ENCODE measurements at regions not wholly inside any gene's neighbourhood (a gene's known extent, or its start where the extent isn't known, plus 50 kb on each side); places are given as distances from the start of the nearest gene placed in this dataset.

DNA sequence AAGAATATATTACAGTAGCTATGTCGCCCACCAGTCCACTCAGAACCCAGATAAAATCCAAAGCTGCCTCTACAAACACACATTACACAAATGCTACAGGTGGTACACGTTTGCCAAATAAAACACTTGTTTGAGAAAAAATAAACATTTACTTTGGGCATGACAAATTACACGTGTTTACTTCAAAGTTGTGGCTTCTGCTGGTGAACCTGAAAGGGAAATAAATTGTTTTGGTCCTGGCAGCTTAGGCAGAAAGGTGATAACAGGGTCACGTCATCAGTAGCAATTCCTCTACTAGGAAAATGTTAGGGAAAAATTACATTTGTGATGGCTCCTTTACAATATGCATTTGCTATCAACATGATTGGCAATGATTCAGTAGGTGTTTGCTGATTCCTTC lies 497.3 kb upstream of the WWC1 start:
- no peak for DNase-seq
- no peak for ATAC-seq
- intact Hi-C loops (cut with DNase I): no loop called here

DNA sequence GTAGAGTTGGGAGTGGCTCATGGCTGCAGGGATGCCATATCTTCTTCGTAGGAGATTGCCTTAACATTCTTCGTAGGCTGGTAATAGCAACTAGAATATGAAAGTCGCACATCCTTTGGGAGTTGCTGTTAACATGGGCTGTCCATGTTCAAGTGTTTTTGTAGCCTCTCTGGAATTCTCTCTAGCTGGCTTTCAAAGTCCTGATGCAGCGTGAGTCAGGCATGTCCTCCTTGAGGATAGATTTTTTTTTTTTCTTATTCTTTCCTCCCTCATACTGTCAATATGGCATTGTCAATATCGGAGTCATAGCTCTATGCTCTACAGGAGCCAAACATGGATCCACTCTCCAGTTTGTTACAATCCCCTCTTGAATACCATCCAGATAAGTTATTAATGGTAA lies 494.8 kb upstream of the WWC1 start:
- intact Hi-C loops (cut with DNase I): no loop called here
- no peak for ATAC-seq
- DNase-seq: no peak

DNA sequence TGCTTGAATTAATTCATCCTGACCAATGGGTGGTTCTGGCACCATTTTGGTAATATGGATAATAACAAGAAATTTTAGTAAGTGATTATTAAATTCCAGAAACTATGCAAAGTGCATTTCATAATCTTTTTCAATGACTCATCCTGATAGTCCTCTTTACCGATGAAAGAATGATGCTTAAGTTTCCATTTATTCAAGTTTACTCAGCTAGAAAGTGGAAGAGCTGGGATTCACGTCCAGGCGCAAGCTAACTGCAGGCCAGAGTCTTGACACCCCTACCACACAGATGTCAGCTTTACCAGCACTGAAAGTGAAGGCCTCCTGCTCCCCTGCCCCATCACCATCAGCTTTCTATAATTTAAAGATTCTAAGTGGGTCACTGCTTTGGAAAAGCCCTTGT lies 493.5 kb upstream of the WWC1 start:
- DNase-seq (no peak), ATAC-seq (no peak)
- intact Hi-C loops (cut with DNase I): no loop called here

DNA sequence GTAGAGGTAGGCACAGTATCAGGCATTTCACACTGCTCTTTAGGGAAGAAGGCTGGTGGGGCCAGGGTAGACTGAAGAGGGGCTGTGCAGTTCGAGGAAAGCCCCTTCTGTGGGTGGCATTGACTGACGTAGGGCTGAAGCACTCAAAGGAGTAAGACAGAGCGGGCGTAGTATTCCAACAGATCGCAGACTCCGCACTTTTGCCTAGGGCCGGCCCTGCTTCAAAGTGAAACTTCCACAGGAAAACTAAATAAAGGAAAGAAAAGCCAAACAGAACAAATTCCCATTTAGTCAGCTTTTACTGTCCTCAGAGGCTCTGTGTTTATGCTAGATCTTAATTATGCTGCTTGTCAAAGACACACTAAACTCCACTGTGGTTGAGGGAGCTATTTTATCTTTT lies 493.0 kb upstream of the WWC1 start:
- ATAC-seq (peak in 1 of 2 donors; percentile 31), DNase-seq (no peak)
- intact Hi-C loops (cut with DNase I): no loop called here

DNA sequence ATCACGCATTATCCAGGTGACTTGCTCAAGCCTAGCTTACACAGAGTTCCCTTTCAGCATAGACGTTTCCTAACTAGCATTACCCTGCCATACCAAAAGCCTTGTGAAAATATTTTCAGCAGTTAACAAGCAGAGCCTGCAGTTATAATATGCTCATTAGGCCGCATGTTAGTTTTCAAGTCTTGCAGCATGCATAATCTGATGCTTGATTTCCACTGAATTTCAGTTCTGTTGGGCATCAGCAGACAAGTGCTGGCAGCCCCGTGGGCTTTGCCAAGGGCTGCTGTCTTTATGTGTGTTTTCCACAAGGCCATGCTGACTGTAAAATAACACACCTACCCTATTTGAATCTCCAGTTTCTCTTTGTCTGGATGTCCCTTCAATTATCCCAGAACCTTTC lies 491.0 kb upstream of the WWC1 start:
- DNase-seq (no peak), ATAC-seq (no peak)
- intact Hi-C loops (cut with DNase I): no loop called here

DNA sequence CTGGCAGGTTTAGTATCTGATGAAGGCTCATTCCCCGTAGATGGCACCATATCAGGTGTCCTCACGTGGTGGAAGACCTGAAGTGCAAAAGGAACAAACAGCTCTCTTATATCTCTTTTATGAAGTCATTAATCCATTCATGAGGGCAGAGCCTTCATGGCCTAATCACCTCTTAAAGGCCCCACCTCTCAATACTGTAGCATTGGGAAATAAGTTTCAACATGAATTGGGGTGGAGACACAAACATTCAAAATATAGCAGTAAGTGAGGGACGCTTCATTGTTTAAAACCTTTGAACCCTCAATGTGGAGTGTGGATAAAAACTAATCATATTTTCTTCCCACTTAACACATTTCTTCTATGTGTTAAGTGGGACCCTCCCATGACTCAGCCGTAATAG lies 489.4 kb upstream of the WWC1 start:
- no peak for ATAC-seq
- intact Hi-C loops (cut with DNase I): no loop called here

DNA sequence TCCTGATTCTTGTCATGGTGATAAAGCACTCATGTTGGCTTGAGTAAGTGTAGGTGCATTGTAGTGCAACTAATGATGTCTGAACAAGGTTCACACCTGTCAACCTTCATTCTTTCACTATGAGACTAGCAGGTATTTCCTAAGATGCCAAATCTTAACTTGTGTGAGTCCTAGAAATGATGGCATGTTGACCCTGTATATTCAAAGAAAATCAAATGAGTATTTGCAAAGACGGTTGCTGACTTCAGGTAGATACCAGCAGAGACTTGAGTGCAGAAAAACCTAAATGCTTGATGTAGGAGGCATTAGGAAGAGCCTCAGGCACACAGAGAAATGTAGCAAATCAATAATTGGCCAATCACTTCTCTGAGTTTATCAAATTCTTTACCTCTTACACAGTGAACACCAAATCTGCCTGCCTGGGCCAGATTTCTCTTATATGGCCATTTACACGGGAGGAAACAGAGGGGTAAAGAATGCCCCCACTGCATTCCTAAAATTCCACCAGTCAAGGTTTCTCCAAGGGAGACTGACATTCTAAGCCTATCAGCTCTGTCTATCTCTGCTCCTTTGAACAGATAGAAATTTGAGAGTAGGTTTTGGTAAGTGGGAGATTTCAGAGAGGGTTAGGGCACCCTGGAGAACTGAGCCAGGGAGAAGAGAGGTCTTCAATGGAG lies 488.6 kb upstream of the WWC1 start:
- DNase-seq (no peak), ATAC-seq (no peak)
- intact Hi-C loops (cut with DNase I): no loop called here

More for the DNA sequence above, 489.4 kb upstream of the WWC1 start:
- no peak for DNase-seq

DNA sequence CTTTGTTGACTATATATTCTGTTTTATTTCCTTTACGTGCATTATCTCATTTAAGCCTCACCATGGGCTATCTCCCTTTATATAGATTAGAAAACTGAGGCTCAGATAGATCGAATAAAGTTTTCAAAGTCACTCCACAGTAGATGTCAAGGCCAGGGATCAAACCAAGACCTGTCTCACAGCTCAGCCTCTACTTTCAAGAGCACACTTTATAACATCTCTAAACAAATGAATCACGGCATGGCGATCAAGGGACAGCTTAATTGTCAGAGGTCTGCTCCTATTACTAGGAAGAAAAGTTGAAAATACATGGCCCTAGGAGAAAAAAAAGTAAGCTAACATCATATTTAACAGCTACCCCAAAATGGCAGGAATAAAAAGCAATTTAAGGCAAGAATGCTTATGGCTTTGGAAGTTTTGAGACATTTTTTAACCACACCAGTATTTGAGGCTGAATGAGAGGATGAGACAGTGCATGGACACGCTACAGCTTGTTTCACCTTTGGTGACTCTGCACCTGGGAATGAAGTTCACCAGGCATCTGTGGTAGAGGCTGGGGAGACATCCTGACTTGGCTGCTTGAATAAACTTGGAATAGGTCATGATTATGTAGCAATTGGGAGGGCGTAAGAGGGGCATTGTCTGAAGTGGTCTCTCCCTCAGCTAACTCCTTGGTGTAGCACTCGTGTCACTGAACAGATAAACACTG lies 486.8 kb upstream of the WWC1 start:
- intact Hi-C loops (cut with DNase I): no loop called here
- DNase-seq (no peak), ATAC-seq (no peak)

DNA sequence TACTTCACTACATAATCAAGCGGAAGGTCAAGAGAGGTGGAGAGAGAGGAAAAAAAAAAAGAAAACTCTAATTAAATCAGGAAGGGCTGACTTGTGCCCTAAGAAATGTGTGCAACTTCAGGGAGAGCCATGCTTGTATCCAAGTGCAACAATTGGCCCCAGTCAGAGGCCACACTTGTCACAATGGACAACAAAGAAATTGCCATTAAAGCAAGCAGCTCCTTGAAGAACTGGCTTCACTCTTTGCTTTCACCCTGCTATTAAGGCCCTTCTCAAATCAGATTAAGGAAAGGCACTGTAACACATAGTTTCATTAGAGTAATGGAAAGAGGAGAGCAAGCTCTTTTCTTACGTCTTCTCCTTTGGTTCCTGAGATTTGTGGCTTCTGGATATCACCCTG lies 480.9 kb upstream of the WWC1 start:
- ATAC-seq: no peak
- intact Hi-C loops (cut with DNase I): no loop called here
- no peak for DNase-seq

DNA sequence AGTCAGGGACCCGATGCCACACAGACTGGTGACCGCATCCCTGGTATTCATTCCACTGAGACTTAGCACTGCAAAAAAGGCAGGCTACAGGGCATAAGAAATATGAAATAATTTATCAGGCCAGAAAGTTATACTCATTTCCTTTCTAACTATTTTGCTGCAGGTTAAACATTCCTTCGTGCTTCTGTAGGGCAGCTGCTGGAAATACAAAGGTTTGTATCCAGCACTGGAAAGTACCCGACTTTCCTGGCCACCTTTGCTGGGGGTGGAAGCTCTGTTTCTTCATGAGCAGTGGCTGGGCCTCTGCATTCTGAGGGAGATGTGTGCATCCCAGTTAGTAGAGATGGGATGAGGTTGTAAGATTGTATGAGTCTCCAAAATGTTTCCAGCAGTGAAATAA lies 478.6 kb upstream of the WWC1 start:
- DNase-seq (no peak), ATAC-seq (no peak)
- intact Hi-C loops (cut with DNase I): no loop called here

DNA sequence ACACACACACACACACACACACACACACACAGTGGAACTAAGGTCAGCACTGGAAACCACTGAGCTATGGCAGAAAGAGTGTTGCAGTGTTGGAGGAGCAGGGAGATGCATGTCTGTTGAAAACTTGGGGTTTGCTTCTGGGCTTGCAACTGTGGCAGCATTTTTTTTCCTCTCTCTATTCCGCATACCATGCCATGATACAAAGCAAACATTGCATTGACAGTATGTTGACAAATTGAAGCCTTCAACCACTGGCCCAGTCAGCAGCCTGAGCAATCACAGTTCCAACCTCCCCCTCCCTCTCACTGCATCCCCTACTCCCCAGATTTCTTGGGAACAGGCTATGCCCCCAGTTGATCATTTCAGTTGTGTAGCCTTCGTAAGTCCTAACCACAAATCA lies 478.1 kb upstream of the WWC1 start:
- ATAC-seq (no peak), DNase-seq (no peak)
- intact Hi-C loops (cut with DNase I): no loop called here

DNA sequence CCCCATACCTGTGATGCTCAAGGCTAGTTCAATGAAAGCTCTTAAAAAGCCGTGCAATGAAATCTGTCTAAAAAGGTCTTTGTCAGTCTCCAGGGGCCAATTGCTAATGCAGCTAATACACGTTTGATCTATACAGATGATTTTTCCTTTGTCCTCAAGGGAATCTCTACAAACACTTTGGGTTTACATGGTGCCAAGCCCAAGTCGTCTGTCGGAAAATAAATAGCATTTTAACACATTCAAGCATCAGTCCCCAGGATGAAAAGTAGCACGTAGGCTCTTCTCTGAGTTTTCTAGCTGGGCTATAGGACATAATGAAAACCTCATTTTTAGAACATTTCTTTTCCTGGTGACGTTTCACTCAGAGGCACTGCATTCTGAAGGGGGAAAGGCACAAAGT lies 477.4 kb upstream of the WWC1 start:
- intact Hi-C loops (cut with DNase I): no loop called here
- no peak for ATAC-seq

DNA sequence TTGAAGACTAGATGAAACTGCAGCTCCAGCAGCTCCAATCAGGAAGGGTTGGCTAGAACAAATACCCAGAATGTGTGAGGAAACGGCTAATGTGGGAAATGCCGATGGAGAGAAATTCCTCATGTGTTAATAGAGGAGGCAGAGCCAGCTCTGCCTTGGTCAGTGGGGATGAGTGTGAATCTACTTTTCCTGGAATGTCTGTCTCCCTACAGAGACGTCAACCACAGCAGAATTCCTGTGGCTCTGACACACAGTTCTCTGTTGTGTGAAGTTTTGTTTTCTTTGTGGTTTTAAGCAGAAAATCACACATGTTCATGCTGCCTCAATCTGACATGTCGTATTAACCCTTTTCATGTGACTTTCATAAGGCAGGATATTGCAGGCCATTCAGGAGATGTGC lies 476.6 kb upstream of the WWC1 start:
- intact Hi-C loops (cut with DNase I): no loop called here
- ATAC-seq (peak in 1 of 2 donors; percentile 58), DNase-seq (no peak)

More for the DNA sequence above, 477.4 kb upstream of the WWC1 start:
- DNase-seq: no peak

DNA sequence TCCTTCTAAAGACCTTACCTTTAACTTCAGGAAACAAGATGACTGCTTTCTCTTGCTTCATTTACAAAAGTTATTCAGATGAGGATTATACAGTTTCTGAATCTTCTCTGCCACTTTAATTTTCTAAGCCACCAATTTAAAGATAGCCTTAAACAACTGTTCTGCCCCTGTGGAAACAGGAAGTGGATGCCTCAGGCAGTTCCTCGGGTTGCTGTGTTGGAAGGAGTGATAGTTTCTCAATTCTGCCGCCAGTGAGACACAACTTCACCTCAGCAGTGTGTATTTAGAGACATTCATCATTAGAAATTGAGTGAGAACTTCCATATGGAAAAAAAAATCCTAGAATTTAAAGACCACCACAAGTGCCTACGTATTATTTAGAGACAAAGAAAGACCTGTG lies 475.1 kb upstream of the WWC1 start:
- intact Hi-C loops (cut with DNase I): no loop called here
- DNase-seq (no peak), ATAC-seq (no peak)

DNA sequence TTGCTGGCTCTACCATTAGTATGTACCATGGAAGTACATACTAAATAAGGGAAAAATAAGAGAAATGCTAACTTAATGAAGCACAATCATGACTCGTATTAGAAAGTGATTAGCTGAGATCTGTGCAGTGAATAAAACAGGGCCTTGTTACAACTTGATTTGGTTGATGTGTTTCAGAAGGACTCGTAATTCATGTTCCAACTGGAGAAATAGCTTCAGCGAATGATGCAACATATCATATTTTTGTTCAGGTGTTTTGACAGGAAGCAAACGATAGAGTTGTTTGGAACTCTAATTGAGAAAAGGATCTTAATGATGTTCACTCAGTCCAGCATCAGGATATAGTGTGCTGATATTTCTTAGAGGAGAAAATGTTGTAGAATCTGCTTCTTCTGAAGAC lies 474.6 kb upstream of the WWC1 start:
- DNase-seq: no peak
- no peak for ATAC-seq
- intact Hi-C loops (cut with DNase I): no loop called here

DNA sequence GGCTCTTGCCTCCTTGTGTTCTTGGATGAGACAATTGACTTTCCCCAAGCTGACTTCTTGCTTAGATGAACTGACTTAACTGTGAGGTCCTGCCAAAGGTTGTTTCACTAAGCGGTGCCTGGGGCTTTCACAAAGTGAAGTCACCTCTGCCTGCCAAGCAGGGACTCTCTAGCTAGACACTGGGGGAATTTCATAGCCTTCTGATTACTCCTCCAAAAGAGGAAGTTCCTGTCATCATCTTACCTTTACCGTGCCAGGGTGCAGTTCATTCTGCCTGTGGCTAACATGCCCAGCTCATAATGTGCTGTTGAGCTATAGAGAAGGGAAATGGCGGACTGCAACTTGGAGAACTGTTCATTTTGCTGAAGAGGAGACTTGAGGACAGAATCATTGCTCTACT lies 472.0 kb upstream of the WWC1 start:
- no peak for ATAC-seq
- intact Hi-C loops (cut with DNase I): no loop called here
- no peak for DNase-seq

DNA sequence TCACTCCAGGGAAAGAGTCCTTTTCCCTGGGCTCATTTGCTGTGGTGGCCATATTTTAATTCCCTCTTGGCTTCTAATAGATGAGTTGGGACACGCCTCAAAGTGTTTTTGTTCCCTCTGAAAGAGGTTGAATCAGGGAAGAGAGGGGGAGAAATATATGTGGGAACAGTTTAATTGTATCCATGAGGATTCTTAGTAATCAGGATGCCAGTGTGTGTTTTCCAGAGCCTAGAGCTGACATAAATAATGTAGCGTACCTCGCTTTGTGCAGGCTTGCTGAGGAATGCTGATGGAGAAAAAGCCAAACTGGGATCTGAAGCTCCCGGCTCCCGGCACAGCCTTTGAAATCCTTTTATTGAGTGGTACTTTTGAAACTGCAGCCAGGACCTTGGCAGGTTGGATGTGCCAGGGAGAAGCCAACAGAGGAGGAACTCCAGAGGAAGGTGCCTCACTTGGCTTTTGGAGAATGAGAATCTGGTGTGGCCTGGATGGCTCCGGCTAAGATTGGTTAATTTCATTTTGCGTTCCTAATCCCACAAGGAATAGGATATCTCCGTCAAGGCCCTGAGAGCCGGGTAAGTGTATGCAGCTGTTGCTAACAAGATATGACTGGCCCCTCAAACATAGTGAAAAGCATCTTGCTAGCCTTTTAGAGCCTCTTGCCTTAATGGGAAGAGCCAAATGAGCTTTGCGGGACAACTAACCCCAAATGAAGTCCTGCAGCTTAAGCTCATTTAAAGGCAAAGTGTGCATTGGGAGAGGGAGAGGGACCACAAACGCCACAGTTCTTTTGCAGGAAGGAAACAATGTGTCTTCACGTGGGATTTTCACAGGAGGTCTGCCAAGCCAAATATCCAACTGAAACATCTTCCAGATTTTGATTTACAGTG lies 471.1 kb upstream of the WWC1 start:
- DNase-seq (no peak), ATAC-seq (no peak)
- intact Hi-C loops (cut with DNase I): no loop called here

DNA sequence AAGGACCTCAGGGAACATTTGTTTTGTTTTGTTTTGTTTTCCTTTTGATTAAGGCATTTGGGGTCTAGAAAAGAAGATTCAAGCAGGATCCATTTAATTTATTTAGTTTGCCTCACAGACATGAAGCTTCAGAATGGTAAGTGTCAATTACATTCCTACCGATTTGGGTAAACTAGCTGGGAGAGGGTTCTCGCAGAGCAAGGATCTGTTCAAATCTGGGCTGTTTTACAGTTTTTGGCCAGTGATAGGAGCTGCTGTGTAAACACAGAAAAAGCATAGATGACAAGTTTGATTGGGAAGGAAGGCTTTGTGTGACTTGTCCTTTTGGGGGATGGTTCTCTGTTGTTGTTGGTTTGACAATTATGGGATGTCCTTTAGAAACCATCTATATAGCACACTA lies 470.3 kb upstream of the WWC1 start:
- DNase-seq (no peak), ATAC-seq (no peak)
- intact Hi-C loops (cut with DNase I): no loop called here

DNA sequence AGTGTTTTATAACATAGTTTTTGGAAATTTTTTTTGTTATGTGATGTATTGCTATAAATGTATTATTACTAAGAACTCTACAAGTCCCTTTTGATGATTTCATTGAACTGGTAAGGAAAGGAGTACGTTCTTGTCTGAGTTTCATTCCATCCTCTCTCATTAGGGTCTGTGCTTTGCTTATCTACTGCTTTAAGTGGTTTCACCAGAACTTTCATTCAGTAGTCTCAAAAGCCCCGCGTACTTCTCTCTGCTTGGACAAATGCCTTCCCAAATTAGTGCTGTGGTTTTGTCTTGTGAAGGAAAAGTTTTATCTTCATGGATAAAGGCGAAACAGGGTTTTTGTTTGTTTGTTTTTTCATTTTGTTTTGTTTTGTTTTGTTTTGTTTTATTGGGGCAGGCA lies 469.8 kb upstream of the WWC1 start:
- no peak for ATAC-seq
- intact Hi-C loops (cut with DNase I): no loop called here
- no peak for DNase-seq

DNA sequence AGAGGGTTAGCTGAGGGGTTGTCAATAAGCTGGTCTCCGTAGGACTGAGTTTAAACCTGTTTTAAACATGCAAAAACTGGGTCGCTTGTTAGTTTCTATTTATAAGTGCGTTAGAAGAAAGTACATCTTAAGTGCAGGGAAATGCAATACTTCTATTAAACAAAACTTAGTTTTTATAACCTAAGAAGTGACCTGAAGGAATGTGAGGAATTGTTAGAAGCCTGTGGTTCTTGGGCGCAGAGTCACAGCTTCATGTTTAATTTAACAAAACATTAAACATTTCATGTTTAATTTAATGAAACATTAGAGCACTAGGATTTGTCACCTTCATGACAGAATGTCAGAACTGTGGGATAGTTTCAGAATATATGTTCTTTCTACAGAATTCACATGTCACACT lies 469.2 kb upstream of the WWC1 start:
- no peak for DNase-seq
- ATAC-seq: no peak
- intact Hi-C loops (cut with DNase I): no loop called here

Data from left cardiac atrium (tissue), 4 donors.